CD4-positive, alpha-beta T cell treated with Interleukin-4 for 4 hours (primary cell): ENCODE measurements at regions not wholly inside any gene's neighbourhood (a gene's known extent, or its start where the extent isn't known, plus 50 kb on each side); places are given as distances from the start of the nearest gene placed in this dataset.
"Not testable (repeated sequence)": the region's sequence is repeated elsewhere in the genome, so short reads cannot be mapped to it uniquely, and the experiment has no call there.

ENCODE experiments used
- DNase-seq: peaks from one replicate; pipeline ENCODE4 v3.0.0-alpha.2; 2020

DNA sequence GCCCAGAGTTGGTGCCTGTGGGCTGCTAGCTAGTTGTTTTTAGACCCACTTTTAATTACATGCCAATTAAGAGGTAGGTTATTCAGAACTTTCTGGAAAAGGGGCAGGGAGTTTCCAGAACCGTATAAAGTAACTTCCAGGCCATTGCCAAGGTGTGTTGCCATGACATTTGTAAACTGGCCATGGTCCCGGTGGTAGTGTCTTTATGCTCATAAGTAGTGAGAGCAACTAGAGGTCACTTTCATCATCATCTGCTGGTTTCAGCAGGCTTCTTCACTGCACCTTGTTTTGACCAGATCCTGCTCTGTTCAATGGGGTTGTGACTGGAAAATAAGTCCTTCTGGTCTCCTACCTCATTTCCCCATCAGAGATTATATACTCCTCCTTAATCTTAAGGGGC lies 207.0 kb downstream of the FAM72C start:
- DNase-seq: not testable (repeated sequence)

DNA sequence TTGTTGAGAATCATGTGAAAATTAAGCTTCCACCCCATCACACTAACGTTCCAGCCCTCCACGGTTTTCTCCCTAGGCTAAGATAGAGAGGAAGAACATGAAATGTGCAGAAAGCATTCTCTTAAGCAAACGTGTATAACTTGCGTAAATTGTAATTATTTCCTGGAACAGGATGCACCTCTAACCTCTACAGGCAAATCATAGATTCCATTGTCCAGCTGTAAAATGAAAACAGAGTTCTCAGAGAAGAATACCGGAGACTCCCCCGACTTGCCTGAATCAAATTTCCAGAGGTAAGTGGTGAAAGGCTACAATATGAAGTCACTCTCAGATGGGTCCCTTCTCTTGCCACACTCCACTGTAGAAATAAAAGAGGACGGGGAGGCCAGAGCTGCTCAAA lies 211.4 kb downstream of the FAM72C start:
- not testable (repeated sequence) for DNase-seq

DNA sequence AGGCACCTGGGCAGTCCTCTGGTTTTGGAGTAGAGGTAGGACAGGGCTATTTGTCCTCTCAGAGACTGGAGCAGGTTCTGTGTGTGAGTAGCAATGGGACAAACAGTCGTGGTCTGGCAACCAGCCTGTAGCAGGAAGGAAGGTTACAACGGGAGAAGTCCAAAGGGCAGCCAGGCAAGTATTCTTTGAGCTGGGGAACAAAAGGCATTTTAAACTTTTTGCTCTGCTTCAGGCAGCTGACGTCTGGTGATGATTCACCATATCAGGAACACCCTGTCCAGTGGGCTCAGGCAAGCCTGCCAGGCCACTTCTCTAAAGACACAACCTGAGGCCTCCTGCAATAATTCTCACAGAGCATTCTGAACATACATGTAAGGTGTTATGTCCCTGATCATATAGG lies 215.8 kb downstream of the FAM72C start:
- not testable (repeated sequence) for DNase-seq

DNA sequence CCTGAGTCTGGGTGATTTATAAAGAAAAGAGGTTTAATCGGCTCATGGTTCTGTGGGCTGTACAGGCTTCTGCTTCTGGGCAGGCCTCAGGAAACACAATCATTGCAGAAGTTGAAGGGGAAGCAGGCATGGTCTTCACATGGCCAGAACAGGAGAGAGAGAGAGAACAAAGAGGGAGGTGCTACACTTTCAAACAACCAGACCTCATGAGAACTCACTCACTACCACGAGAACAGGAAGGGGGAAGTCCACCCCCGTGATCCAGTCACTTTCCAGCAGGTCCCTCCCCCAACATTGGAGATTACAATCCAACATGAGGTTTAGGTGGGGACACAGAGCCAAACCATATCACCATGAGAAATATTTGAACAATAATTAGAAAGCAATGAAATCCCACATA lies 222.9 kb downstream of the FAM72C start:
- no peak for DNase-seq

DNA sequence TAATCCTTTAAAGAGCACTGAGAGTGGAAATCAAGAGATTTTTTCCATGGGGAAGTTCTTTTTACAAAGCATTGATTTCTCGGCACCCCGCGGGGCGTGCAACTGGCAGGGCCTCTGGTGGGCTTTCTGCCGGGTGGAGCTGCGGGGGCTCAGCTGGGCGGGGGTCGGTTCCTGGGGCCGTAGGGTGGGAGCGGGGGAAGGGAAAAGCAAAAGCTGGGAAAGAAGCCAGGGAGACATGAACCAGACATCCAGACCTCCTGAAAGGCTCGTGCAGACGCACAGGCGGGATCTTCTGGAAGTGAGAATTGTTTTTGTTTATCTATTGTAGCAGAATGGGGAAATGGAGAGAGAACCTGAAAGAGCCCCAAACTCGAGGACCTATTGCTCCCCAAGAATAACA lies 235.2 kb downstream of the FAM72C start:
- DNase-seq: no peak

DNA sequence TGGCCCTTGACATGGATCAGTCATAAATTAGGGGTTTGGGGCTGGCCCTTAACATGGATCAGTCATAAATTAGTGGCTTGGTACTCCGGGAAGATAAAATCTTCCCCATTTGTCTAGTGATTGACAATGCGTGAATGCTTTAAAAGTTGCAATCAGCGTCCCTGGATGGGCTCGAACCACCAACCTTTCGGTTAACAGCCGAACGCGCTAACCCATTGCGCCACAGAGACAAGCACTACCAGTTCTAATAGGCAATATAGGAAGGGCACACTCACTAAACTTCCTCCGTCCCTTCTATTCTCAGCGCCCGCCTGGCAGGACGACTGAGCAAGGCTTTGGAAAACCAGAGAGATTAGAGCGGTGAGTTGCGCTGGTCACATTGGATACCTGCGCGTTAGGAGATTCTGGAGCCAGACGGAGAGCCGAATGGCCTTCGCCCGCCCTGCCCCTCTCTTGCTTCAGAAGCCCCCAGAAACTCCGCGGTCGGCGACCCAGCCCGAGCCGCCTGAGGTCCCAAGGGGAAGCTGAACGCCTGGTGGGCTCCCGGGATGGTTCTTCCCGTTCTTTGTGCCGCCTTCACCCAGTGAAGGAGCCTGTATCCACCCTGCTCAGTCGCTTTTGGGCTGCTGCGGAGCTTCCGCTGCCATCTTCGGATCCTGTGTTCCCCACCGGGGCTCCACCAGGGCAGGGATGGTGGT lies 235.9 kb downstream of the FAM72C start:
- no peak for DNase-seq

DNA sequence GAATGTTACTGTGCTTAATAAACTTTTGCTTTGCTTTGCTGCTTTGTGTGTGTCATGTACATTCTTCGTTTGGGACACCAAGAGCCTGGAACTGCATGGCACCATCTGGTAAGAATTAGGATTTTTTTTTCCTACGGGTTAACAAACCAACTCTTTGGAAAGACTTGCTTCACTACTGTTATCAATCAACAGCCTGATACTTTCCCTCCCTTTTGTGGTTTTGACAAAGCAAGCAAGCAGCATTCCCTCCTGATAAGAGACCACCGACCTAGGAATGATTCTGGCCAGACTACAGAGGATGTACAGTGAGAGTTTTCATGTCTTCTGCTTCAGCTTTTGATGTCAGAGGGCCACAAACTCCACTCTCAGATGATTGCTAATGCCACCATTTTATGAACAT lies 237.5 kb downstream of the FAM72C start:
- DNase-seq: not testable (repeated sequence)

DNA sequence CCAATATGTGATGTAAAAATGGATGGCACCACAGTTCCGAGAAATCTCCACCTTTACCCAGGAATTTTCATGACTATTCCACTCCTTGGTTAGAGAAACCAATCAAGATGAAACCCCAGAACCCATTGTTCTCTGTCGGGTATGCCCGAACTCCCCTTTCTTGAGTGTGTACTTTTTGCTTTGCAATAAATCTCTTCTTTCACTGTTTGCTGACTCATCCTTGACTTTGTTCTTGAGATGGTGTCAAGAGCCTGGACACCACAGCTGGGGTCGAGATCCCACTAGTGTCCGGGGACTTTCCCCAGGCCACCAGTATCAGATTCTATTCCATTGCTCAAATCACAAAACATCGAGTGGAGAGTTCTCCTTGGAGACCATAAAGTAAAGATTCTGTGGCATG lies 240.9 kb downstream of the FAM72C start:
- DNase-seq: not testable (repeated sequence)

DNA sequence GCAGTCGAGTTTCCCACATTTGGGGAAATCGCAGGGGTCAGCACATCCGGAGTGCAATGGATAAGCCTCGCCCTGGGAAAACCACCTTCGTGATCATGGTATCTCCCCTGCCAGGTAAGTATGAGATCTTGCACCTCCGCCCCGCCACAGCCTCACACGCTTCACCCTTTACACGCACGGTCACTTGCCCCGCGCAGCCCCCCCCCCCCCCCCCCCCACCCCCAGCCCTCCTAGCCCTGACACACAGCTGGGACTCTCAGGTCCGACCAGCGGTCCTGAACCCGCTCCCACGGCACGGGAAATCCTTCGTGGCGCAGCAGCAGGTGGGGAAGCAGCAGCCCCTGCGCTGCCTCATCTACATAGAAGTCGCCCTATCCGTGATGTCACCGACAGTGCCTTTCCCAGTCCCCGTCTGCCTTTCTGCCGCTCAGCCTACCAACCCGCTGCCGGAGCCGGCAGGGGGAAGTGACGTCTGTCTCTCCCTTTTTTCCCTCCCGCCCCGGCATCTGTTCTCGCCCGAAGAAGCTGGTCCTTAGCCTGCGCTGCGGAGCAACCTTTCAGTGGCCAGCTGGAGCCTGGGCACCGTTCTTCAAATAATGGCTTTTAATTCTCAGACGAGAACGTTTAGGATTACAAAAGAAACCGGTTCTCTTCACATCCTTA lies 242.2 kb downstream of the FAM72C start:
- DNase-seq: not testable (repeated sequence)

DNA sequence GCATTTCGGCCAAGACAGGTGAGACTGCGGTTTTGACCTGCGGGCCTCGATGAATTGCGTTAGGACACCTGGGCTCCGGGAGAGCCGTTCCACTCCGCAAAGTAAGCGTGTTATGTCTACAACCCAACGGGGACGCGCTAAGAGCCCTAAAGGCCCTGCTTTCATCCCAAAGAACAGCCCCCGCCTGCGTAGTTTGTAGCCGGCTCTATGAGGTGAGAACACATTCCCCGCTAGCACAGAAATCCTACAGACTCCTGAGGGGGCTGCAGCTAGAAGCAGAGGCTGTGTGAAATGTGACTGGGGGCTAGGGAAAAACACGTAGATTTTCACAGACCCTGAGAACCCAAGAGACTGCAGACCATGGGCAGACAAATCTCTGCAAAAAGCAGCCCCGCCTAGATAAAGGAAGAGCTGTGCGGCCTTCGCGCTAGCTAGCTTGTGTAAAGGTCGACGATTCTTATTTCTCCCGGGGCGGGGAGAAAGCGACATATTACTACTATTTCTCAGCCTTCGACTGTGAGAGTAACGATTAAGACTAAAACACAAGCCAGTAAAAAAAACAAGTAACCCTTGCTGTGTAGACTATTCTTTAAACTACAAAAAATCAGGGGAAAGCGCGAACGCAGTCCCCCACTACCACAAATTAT lies 242.9 kb downstream of the FAM72C start:
- DNase-seq: not testable (repeated sequence)

DNA sequence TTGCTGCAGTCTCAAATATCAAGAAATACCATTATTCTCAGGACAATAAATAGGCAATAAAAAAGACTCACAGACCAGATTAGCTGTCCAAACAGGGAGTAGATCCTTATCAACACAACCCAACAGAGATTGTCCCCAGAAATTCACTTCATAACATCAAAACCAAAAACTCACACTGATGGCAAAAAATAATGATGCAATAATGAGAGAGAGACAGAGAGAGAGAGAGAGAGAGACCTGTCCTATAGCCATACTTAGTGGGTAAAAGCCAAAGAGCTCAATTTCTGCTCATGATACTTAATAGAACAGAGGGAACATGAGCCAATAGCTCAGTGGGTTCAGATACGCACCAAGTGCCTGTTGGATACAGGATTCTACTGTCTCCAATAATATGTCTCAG lies 244.5 kb downstream of the FAM72C start:
- no peak for DNase-seq

DNA sequence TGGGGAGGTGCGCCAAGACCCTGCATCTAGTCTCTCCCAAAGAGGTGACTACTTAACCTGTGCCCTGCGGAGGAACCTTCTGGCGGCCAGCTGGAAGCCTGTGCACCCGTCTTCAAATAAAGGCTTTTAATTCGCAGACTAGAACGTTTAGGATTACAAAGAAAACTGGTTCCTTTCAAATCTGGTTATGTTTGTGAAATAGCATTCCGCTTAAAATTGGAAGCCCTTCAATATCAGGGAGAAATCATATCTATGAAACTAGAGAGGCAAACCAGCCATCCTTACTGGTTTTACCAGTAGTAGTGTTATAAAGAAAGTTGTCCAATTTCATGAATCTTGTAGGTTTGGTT lies 250.8 kb downstream of the FAM72C start:
- no peak for DNase-seq

DNA sequence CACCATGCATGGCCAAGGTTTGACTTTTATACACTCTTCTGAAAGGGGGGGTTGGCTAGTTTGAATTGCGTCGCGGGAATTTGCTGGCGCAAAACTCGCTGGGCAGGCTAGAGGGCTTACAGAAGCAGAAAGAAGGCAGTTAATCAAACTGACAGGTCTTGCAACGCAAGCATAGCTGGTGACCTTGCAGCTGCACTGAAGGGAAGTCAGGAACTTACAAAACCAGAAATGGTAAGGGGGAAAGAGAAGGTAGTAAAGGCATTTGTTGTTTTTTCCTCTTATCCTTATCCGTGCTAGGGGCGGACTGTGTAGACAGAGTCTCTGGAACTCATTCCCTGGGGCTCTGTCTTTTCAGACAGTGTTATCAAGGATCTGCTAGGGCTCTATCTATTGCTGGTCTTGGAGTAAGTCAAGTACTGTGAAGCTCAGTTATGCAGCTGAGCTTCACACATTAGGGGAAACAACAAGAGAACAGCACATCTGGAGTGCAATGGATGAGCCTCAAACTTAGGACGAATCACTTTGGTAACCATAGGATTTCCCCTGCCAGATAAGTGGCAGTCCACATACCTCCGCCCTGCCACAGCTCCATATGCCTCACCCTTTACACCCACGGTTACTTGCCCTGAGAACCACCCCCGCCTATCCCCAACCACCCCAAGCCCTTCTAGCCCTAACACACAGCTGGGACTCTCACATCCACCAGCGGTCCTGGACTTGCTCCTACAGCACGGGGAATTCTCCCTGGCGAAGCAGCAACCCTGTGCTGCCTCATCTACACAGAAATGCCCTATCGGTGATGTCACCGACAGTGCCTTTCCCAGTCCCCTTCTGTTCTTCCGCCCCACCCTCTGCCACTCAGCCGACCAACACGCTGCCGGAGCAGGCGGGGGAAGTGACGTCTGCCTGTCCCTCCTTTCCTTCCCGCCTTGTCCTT lies 251.4 kb downstream of the FAM72C start:
- no peak for DNase-seq

DNA sequence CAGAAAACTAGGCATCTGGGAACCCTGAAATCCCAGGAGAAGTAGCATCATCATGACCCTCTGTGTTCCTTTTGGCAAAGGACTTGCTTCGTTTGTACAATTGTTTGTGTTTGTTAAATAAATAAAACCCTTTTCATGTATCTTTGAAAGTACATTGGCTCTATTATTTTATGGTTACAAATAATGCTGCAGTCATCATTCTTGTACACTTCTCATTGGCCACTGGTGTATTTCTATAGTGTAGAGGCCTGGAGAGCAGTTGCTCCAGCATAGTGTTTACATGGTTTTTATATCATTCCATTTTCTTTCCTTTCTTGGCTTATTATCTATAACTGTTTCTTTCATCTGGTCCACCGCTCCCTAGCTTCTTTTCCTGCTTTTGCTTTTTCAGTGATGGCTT lies 253.3 kb downstream of the FAM72C start:
- no peak for DNase-seq

DNA sequence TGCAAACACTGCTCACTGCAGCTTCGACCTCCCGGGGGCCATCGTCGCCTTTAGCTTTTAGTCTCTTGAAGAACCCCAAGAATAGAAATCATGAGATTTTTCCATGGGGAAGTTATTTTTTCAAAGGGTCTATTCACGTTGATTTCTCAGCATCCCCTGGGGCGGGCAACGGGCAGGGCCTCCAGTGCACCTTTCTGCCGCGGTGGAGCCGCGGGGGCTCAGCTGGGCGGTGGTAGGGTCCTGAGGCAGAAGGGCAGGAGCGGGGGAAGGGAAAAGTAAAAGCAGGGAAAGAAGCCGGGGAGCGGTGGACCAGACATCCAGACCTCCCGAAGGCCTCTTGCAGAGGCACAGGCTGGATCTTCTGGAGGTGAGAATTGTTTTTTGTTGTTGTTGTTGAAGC lies 253.8 kb downstream of the FAM72C start:
- DNase-seq: no peak

DNA sequence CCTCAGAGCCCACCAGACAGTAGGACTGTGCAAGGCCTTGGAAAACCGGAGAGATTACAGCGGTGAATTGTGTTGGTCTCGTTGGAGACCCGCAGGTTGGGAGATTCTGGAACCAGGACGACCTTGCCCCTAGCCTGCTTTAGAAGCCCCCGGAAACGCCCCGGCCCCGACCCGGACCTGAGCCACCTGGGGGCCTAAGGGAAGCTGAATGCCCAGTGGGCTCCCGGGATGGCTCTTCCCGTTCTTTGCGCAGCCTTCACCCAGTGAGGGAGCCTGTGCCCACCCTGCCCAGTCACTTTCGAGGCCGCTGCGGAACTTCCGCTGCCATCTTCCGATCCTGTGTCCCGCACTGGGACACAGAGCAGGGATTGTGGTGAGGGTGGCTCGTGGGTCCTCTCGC lies 254.4 kb downstream of the FAM72C start:
- DNase-seq: no peak

DNA sequence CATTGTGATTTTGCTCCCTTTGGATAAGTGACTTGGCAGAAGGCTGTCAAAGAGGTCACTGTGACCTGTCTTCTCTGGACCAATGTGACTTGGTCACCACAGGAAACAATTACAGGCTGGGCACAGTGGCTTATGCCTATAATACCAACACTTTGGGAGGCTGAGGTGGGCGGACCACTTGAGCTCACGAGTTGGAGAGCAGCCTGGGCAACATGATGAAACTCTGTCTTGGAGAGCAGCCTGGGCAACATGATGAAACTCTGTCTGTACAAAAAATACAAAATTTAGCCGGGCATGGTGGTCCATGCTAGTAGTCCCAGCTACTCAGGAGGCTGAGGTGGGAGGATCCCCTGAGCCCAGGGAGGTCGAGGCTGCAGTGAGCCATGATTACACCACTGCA lies 256.9 kb downstream of the FAM72C start:
- DNase-seq: not testable (repeated sequence)

DNA sequence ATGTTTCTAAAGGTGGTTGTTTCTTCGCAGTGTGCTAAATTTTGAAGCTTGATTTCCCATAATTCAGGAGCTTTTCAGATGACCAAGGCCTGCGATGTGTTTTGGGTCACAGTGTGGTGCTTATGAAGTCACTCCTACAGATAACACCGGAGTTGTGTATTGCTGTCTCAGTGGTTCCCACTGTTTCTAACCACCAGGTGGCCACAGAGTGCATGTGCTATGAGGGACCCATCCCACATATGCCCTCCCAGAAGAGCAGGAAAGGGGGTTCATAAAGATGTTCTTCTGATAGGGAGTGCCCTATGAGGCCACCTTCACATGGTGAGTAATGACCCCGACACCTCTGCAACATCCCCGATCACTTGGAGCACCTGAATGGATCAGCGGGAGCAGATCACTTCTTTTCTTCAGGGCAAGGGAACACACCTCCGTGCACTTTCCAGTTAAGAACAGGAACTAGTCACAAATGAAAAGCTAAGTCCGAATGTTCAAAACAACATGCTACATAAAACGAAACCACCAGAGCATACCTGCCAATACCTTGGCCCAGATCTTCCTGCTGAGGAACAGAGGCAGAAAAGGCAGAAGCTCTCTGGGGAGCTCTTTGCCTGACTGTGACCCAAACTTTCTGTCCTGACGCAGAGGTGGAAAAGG lies 262.1 kb downstream of the FAM72C start:
- not testable (repeated sequence) for DNase-seq

DNA sequence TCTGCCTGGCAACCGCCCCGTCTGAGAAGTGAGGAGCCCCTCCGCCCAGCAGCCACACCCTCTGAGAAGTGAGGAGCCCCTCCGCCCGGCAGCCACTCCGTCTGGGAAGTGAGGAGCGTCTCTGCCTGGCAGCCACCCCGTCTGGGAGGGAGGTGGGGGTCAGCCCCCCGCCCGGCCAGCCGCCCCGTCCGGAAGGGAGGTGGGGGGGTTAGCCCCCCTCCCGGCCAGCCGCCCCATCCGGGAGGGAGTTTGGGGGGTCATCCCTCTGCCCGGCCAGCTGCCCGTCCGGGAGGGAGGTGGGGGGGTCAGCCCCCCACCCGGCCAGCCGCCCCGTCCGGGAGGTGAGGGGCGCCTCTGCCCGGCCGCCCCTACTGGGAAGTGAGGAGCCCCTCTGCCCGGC lies 269.0 kb downstream of the FAM72C start:
- not testable (repeated sequence) for DNase-seq

DNA sequence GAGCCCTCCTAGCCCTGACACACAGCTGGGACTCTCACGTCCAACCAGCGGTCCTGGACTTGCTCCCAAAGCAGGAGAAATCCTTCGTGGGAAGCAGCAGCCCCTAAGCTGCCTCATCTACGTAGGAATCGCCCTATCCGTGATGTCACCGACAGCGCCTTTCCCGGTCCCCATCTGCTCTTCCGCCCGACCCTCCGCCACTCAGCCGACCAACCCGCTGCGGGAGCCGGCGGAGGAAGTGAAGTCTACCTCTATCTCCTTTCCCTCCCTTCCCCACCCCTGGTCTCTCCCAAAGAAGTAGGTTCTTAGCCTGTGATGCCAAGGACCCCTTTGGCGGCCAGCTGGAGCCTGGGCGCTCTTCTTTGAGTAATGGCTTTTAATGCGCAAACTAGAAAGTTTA lies 272.1 kb downstream of the FAM72C start:
- DNase-seq: no peak

DNA sequence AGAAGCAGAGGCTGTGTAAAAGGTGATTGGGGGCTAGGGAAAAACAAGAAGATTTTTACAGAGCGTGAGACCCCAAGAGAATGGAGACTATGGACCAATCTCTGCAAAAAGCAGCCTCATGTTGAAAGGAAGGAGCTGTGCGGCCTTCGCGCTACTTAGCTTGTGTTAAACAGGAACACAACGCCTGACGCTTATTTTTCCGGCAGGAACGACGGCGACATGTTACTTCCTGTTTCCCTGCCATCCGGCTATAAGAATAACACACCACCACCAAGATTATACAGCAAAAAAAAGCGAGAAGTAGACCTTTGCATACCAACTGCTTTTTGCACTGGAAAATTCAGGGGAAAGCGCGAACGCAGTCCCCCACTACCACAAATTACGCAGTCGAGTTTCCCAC lies 272.7 kb downstream of the FAM72C start:
- DNase-seq: no peak

DNA sequence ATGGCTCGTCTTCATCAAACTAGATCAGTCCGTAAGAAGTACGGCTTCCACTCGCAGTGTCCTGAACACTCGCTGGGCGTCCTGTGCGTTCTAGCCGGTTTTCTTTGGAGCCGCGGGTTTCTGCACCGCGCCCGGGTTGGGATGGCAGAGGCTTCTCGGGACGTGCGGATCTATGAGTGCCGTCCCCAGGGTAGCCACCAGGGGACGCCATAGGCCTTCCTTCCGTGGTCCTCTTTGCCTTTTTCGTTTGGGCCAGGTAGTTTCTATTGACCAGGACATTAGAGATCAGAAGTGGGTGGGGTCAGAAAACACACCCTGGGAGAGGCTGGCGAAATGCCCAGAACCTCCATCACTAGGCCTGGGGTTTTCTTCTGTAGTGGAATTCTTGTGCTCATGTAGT lies 273.8 kb downstream of the FAM72C start:
- no peak for DNase-seq

DNA sequence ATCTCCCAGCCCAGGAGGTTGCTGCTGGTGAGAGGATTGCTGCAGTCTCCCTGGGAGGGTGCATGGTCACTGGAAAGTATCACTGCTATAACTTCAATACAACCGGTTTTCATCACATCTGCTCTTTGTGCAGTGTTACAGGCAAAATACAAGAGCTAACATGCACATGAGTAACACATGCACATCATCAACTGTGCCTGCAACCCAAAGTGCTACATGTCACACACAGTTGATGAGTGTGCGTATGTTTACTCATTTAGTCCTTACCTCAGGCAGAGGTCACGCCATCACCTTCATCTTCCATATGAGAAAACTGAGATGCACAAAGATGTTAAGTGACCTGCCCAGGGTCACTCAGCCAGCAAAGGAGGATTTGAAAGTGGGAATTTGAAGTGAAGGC lies 277.7 kb downstream of the FAM72C start:
- DNase-seq: no peak
